BE2C (cell line): ENCODE measurements at regions not wholly inside any gene's neighbourhood (a gene's known extent, or its start where the extent isn't known, plus 50 kb on each side); places are given as distances from the start of the nearest gene placed in this dataset.
"Not testable (repeated sequence)": the region's sequence is repeated elsewhere in the genome, so short reads cannot be mapped to it uniquely, and the experiment has no call there.

Experiments used
- DNase-seq: peaks from one replicate; pipeline ENCODE4 v3.0.0-alpha.2; 2020
- H3K27me3 ChIP-seq: fragments of 250-450 bp; sonication (Bioruptor Pico); 2 replicates; pipeline ENCODE4 v1.5.1; 2020; ENCODE audit warnings: mild to moderate bottlenecking
- H3K36me3 ChIP-seq: fragments of 250-450 bp; sonication (Bioruptor Pico); 2 replicates; pipeline ENCODE4 v1.5.1; 2020; ENCODE audit warnings: mild to moderate bottlenecking
- H3K4me1 ChIP-seq: fragments of 250-450 bp; sonication (Bioruptor Pico); 2 replicates; pipeline ENCODE4 v1.5.1; 2020
- H3K4me3 ChIP-seq: 2 replicates; pipeline ENCODE4 v1.5.1; 2011; ENCODE audit warnings: low read depth, low read length
- H3K9me3 ChIP-seq: fragments of 250-450 bp; sonication (Bioruptor Pico); 2 replicates; pipeline ENCODE4 v1.5.1; 2020
- CTCF ChIP-seq: IDR thresholded peaks from 2 replicates; pipeline ENCODE4 v1.5.1; 2012; ENCODE audit warnings: mild to moderate bottlenecking, low read depth, low read length

- H3K36me3 ChIP-seq, H3K9me3 ChIP-seq, H3K27me3 ChIP-seq, DNase-seq, H3K4me3 ChIP-seq, H3K4me1 ChIP-seq: not testable (repeated sequence)
These were observed 401.2 kb downstream of the POTEH start for GRCh38 chr22:16090991-16091390.

GRCh38 chr22:16105121-16105520 lies 415.3 kb downstream of the POTEH start:
- H3K36me3 ChIP-seq, H3K4me3 ChIP-seq, H3K9me3 ChIP-seq: not testable (repeated sequence)

GRCh38 chr22:16131456-16131855 lies 441.6 kb downstream of the POTEH start:
- not testable (repeated sequence) for DNase-seq, H3K36me3 ChIP-seq, H3K4me1 ChIP-seq, H3K4me3 ChIP-seq, H3K9me3 ChIP-seq, H3K27me3 ChIP-seq

More at GRCh38 chr22:16105121-16105520, 415.3 kb downstream of the POTEH start:
- not testable (repeated sequence) for DNase-seq, H3K4me1 ChIP-seq, H3K27me3 ChIP-seq

GRCh38 chr22:16131918-16132317 lies 442.1 kb downstream of the POTEH start:
- Histone ChIP-seq H3K4me1 (no peaks in the 10 kb centered on the region), H3K4me3 (no peak overlapping the region), H3K36me3 (no peaks in the 10 kb centered on the region), H3K9me3 (no peaks in the 10 kb centered on the region), H3K27me3 (no peaks in the 10 kb centered on the region)
- no peak for DNase-seq
- no peak for TF ChIP-seq CTCF

GRCh38 chr22:16132598-16132997 lies 442.8 kb downstream of the POTEH start:
- H3K27me3 ChIP-seq, H3K4me3 ChIP-seq, H3K36me3 ChIP-seq, DNase-seq, H3K9me3 ChIP-seq, H3K4me1 ChIP-seq: not testable (repeated sequence)

- DNase-seq, H3K36me3 ChIP-seq, H3K4me1 ChIP-seq, H3K27me3 ChIP-seq, H3K9me3 ChIP-seq, H3K4me3 ChIP-seq: not testable (repeated sequence)
These were observed 446.5 kb downstream of the CCT8L2 start for GRCh38 chr22:16146101-16146500.

GRCh38 chr22:16146916-16147315 lies 445.7 kb downstream of the CCT8L2 start:
- H3K27me3 ChIP-seq, H3K4me3 ChIP-seq, H3K4me1 ChIP-seq, H3K9me3 ChIP-seq, H3K36me3 ChIP-seq: not testable (repeated sequence)
- DNase-seq = peak; percentile 12
- peak; percentile 34 for TF ChIP-seq CTCF

- not testable (repeated sequence) for H3K4me3 ChIP-seq, H3K9me3 ChIP-seq, H3K36me3 ChIP-seq, DNase-seq, H3K27me3 ChIP-seq, H3K4me1 ChIP-seq
These were observed 415.3 kb downstream of the CCT8L2 start for GRCh38 chr22:16177287-16177686.

- not testable (repeated sequence) for H3K9me3 ChIP-seq, H3K27me3 ChIP-seq, H3K4me1 ChIP-seq, H3K4me3 ChIP-seq, H3K36me3 ChIP-seq, DNase-seq
These were observed 408.7 kb downstream of the CCT8L2 start for GRCh38 chr22:16183864-16184263.
